SU-DHL-6 (cell line): ENCODE measurements at regions not wholly inside any gene's neighbourhood (a gene's known extent, or its start where the extent isn't known, plus 50 kb on each side); places are given as distances from the start of the nearest gene placed in this dataset.

ENCODE experiments used
- H2AFZ ChIP-seq: fragments of 200-600 bp; sonication (generic); 2 replicates; pipeline ENCODE4 v1.6.1; 2014; ENCODE audit warnings: low read depth, mild to moderate bottlenecking, moderate library complexity, mixed read lengths, antibody characterized with exemption, low read length; ENCODE audit not compliant: severe bottlenecking
- H3F3A ChIP-seq: fragments of 200-600 bp; shearing (Covaris generic); 2 replicates; pipeline ENCODE4 v1.6.0; 2016; ENCODE audit warnings: antibody characterized with exemption, mild to moderate bottlenecking; ENCODE audit not compliant: insufficient read depth
- H3K27ac ChIP-seq: fragments of 200-600 bp; sonication (generic); 2 replicates; pipeline ENCODE4 v1.5.1; 2016; ENCODE audit warnings: low read depth, mild to moderate bottlenecking, low read length, moderate library complexity, mixed read lengths
- H3K27me3 ChIP-seq: fragments of 200-600 bp; sonication (generic), shearing (Covaris generic); 2 replicates; pipeline ENCODE4 v1.6.0; 2014; ENCODE audit warnings: mild to moderate bottlenecking, low read length
- H3K36me3 ChIP-seq: fragments of 200-600 bp; sonication (generic); 2 replicates; pipeline ENCODE4 v1.6.1; 2014; ENCODE audit warnings: mild to moderate bottlenecking, low read length, mixed read lengths
- H3K4me2 ChIP-seq: fragments of 300-600, 200-600 bp; shearing (Covaris generic), sonication (generic); 2 replicates; pipeline ENCODE4 v1.6.0; 2014; ENCODE audit warnings: low read length, low read depth, mild to moderate bottlenecking; ENCODE audit not compliant: poor library complexity, severe bottlenecking
- H3K4me3 ChIP-seq: fragments of 200-600 bp; sonication (generic); 2 replicates; pipeline ENCODE4 v1.5.1; 2014; ENCODE audit warnings: antibody characterized with exemption, low read length, mild to moderate bottlenecking, mixed read lengths; ENCODE audit not compliant: insufficient read depth, poor library complexity, severe bottlenecking
- H3K79me2 ChIP-seq: fragments of 200-600 bp; sonication (generic); 2 replicates; pipeline ENCODE4 v1.6.1; 2014; ENCODE audit warnings: mild to moderate bottlenecking, low read length, moderate library complexity; ENCODE audit not compliant: insufficient read depth
- H3K9ac ChIP-seq: fragments of 200-600 bp; sonication (generic); 2 replicates; pipeline ENCODE4 v1.7.0; 2014; ENCODE audit warnings: mild to moderate bottlenecking, low read length
- H3K9me2 ChIP-seq: fragments of 200-600 bp; sonication (generic); replicated peaks from 2 replicates; pipeline ENCODE4 v1.6.1; 2014; ENCODE audit warnings: low read length; ENCODE audit not compliant: insufficient read depth
- H3K9me3 ChIP-seq: fragments of 200-600 bp; sonication (generic); 2 replicates; pipeline ENCODE4 v1.6.1; 2014; ENCODE audit warnings: low read length, mixed read lengths; ENCODE audit not compliant: insufficient read depth
- H4K20me1 ChIP-seq: fragments of 200-600 bp; sonication (generic); 2 replicates; pipeline ENCODE4 v1.6.1; 2014; ENCODE audit warnings: low read depth, mild to moderate bottlenecking, antibody characterized with exemption, low read length, moderate library complexity, mixed read lengths
- EZH2phosphoT487 ChIP-seq: fragments of 200-600 bp; sonication (generic), shearing (Covaris generic); conservative IDR thresholded peaks from 2 replicates; pipeline ENCODE4 v1.6.1; 2018; ENCODE audit warnings: mild to moderate bottlenecking, antibody characterized with exemption, low read length, moderate library complexity, mixed read lengths
- TF ChIP-seq, protein P1 (sequence below): fragments of 200-600 bp; sonication (generic); IDR thresholded peaks from one replicate; pipeline ENCODE4 v1.5.1; 2017; ENCODE audit warnings: antibody characterized with exemption, mild to moderate bottlenecking, low read length, moderate library complexity; ENCODE audit not compliant: insufficient read depth, poor library complexity, severe bottlenecking

DNA sequence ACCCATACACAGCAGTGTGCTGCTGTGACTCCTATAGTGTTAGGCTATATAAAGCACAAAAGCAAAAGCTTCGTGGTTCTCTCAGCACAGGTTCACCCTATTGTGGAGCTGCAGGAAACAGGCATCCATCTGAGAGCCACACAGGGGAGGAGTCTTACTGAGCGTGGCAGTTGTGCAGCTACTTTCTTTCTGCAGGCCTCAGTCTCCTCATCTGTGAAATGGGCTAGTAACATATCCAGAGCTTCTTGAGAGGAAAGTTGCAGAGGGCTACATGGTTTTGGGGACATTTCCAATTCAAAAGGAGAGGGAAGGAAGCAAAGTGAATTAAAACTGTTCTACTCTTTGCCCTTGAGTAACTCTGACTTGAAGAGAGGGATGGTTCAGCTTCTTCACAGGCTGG lies 142.0 kb downstream of the FOXD2 start:
- H3K79me2 ChIP-seq: no peaks in the 10 kb centered on the region
- no peak overlapping the region for H2AFZ ChIP-seq
- H3K36me3 ChIP-seq: no peaks in the 10 kb centered on the region
- no peak overlapping the region for H3K4me3 ChIP-seq
- no peaks in the 10 kb centered on the region for H3K27me3 ChIP-seq
- H3K9me3 ChIP-seq: no peaks in the 10 kb centered on the region
- H3F3A ChIP-seq: no peaks in the 10 kb centered on the region
- no peaks in the 10 kb centered on the region for H3K9me2 ChIP-seq
- H3K9ac ChIP-seq: no peak overlapping the region
- TF ChIP-seq, protein P1, sequence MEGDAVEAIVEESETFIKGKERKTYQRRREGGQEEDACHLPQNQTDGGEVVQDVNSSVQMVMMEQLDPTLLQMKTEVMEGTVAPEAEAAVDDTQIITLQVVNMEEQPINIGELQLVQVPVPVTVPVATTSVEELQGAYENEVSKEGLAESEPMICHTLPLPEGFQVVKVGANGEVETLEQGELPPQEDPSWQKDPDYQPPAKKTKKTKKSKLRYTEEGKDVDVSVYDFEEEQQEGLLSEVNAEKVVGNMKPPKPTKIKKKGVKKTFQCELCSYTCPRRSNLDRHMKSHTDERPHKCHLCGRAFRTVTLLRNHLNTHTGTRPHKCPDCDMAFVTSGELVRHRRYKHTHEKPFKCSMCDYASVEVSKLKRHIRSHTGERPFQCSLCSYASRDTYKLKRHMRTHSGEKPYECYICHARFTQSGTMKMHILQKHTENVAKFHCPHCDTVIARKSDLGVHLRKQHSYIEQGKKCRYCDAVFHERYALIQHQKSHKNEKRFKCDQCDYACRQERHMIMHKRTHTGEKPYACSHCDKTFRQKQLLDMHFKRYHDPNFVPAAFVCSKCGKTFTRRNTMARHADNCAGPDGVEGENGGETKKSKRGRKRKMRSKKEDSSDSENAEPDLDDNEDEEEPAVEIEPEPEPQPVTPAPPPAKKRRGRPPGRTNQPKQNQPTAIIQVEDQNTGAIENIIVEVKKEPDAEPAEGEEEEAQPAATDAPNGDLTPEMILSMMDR: no peak
- no peak for TF ChIP-seq EZH2phosphoT487
- H3K27ac ChIP-seq: no peak overlapping the region
- H3K4me2 ChIP-seq: no peak overlapping the region
- no peaks in the 10 kb centered on the region for H4K20me1 ChIP-seq

DNA sequence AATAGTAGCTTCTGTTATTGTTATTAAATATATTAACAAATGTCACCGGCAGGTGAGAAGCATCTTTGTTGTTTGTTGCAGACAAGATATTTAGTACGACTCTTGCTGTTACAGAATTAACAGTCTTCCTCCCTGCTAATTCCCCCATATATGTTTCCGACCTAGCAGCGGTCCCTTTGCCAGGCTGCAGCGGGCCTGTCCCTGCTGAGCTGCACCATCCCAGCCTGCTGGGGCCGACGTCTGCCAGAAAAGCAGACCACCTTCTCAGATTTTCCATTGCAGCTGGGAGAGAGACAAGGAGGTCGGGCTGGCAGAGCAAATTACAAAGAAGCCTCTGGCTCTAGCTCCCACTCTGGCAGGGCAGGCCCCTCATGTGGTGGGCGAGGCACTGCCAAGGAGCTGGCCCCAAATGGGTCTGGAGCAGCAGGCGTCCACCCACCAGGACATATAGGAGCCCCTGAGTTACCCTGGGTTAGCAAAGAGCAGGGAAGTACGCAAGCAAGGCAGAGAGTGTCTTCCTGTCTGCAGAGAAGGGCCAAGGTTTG lies 142.7 kb downstream of the FOXD2 start:
- H3K9me3 ChIP-seq: no peaks in the 10 kb centered on the region
- H3K36me3 ChIP-seq: no peaks in the 10 kb centered on the region
- no peaks in the 10 kb centered on the region for H4K20me1 ChIP-seq
- no peaks in the 10 kb centered on the region for H3K27me3 ChIP-seq
- no peak overlapping the region for H3K27ac ChIP-seq
- no peak overlapping the region for H2AFZ ChIP-seq
- H3K9ac ChIP-seq: no peak overlapping the region
- H3K4me2 ChIP-seq: no peak overlapping the region
- no peak overlapping the region for H3K4me3 ChIP-seq
- H3K79me2 ChIP-seq: no peaks in the 10 kb centered on the region
- H3K9me2 ChIP-seq: no peaks in the 10 kb centered on the region
- TF ChIP-seq, protein P1: no peak
- TF ChIP-seq EZH2phosphoT487: no peak
- H3F3A ChIP-seq: no peaks in the 10 kb centered on the region

DNA sequence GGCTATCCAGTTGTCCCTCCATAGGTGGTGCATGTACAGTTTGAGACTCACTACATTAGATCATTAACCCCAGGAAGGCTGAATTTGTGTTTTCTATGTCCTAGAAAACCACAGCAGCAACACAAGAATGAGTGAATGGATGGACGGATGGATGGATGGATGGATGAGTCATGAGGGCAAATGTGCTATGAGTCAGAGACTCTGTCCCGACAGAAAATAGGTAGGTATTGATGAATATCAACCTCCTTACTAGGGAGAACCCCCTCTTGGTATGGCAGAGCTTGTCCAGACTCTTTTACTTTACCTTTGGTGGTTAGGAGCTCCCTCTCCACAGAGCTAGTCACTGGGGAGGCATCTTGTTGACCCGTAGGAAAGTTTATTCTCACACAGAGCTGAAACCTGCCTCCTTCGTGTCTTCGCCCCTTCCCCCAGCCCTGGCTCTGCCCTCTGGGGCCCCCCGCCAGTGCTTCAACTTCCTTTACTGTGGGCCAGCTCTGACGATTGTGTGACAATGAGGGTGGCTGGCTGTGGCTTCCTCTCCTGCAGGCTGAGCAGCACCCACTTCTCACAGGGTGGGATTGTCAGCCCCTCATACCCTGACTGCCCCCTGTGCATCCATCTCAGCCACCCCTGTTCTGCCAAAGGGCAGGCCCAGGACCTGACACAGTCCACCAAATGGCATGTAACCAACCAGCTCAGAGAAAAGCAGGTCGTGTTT lies 145.2 kb downstream of the FOXD2 start:
- Histone ChIP-seq H3F3A (no peaks in the 10 kb centered on the region), H3K27ac (no peak overlapping the region), H3K27me3 (no peaks in the 10 kb centered on the region), H3K4me2 (no peak overlapping the region), H3K79me2 (no peaks in the 10 kb centered on the region), H2AFZ (no peak overlapping the region), H3K9me3 (no peaks in the 10 kb centered on the region), H3K9me2 (no peaks in the 10 kb centered on the region), H3K9ac (no peak overlapping the region), H3K4me3 (no peak overlapping the region), H4K20me1 (no peaks in the 10 kb centered on the region), H3K36me3 (no peaks in the 10 kb centered on the region)
- no peak for TF ChIP-seq EZH2phosphoT487
- TF ChIP-seq, protein P1: no peak
